ENCODE measurements at regions not wholly inside any gene's neighbourhood (a gene's known extent, or its start where the extent isn't known, plus 50 kb on each side); places are given as distances from the start of the nearest gene placed in this dataset.
"Not testable (repeated sequence)": the region's sequence is repeated elsewhere in the genome, so short reads cannot be mapped to it uniquely, and the experiment has no call there.

GRCh38 chr6:11885159-11885558 lies 106.6 kb upstream of the ADTRP start:
- no peak for DNase-seq (ENCODE audit: low spot score)
- no peaks in the 10 kb centered on the region for H3K36me3 ChIP-seq
- Mint-ChIP-seq H3K36me3 (no peaks in the 10 kb centered on the region), H3K9me3 (peaks cover 19% of the 10 kb centered on the region), H3K27me3 (ENCODE audit: insufficient read depth, low read depth) (peaks cover 3% of the 10 kb centered on the region), H3K27ac (no peak overlapping the region), H3K4me3 (no peak overlapping the region), H3K4me1 (no peaks in the 10 kb centered on the region)
- no peak overlapping the region for H3K9ac ChIP-seq
- H3K79me2 ChIP-seq (ENCODE audit: low read depth) = no peaks in the 10 kb centered on the region
- no peak overlapping the region for H3K4me3 ChIP-seq
- H4K20me1 ChIP-seq (ENCODE audit: low read depth) = no peaks in the 10 kb centered on the region
- no peaks in the 10 kb centered on the region for H3K4me1 ChIP-seq
- no peak for TF ChIP-seq CTCF (IDR thresholded peaks at IDR 0.05)
- no peak for TF ChIP-seq EZH2phosphoT487 (IDR thresholded peaks at IDR 0.05)
- TF ChIP-seq EZH2 (IDR thresholded peaks at IDR 0.05) = no peak
- no peak overlapping the region for H3K27ac ChIP-seq
- no peaks in the 10 kb centered on the region for H3F3A ChIP-seq (ENCODE audit: low read depth)
- no peak overlapping the region for H3K4me2 ChIP-seq
- H3K9me3 ChIP-seq (ENCODE audit: low read depth) = no peaks in the 10 kb centered on the region
- H3K27me3 ChIP-seq = no peaks in the 10 kb centered on the region
- H2AFZ ChIP-seq (replicated peaks) = no peak overlapping the region

DNA sequence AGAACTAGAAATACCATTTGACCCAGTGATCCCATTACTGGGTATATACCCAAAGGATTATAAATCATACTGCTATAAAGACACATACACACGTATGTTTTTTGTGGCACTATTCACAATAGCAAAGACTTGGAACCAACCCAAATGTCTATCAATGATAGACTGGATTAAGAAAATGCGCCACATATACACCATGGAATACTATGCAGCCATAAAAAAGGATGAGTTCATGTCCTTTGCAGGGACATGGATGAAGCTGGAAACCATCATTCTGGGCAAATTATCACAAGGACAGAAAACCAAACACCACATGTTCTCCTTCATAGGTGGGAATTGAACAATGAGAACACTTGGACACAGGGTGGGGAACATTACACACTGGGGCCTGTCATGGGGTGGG lies 104.9 kb upstream of the ADTRP start:
- H3K36me3 ChIP-seq; H3K4me1 ChIP-seq; H3K36me3 Mint-ChIP-seq; H2AFZ ChIP-seq (replicated peaks); H3K27ac Mint-ChIP-seq; DNase-seq (ENCODE audit: low spot score); H3K27me3 ChIP-seq; H3K27me3 Mint-ChIP-seq (ENCODE audit: insufficient read depth, low read depth); H3K27ac ChIP-seq; H3K4me2 ChIP-seq; H3K4me3 Mint-ChIP-seq; H3K79me2 ChIP-seq (ENCODE audit: low read depth); H3K9me3 ChIP-seq (ENCODE audit: low read depth); H3K4me3 ChIP-seq; H3F3A ChIP-seq (ENCODE audit: low read depth); H4K20me1 ChIP-seq (ENCODE audit: low read depth); H3K9ac ChIP-seq: not testable (repeated sequence)
- H3K9me3 Mint-ChIP-seq = peaks cover 25% of the 10 kb centered on the region
- peaks cover 13% of the 10 kb centered on the region for H3K4me1 Mint-ChIP-seq

GRCh38 chr6:11880156-11880555 lies 101.6 kb upstream of the ADTRP start:
- Mint-ChIP-seq H3K9me3 (peaks cover 33% of the 10 kb centered on the region), H3K4me1 (peaks cover 41% of the 10 kb centered on the region), H3K4me3 (peak overlapping the region; percentile 63)
- H3F3A ChIP-seq (ENCODE audit: low read depth); H3K36me3 ChIP-seq; H3K9me3 ChIP-seq (ENCODE audit: low read depth); H4K20me1 ChIP-seq (ENCODE audit: low read depth); H3K9ac ChIP-seq; H3K27me3 Mint-ChIP-seq (ENCODE audit: insufficient read depth, low read depth); H3K36me3 Mint-ChIP-seq; H3K27me3 ChIP-seq; H3K27ac Mint-ChIP-seq; H3K79me2 ChIP-seq (ENCODE audit: low read depth); H3K27ac ChIP-seq; H3K4me3 ChIP-seq; DNase-seq (ENCODE audit: low spot score); H3K4me2 ChIP-seq; H2AFZ ChIP-seq (replicated peaks): not testable (repeated sequence)
- H3K4me1 ChIP-seq = peaks cover 25% of the 10 kb centered on the region

- peaks cover 3% of the 10 kb centered on the region for H3K27me3 Mint-ChIP-seq (ENCODE audit: insufficient read depth, low read depth)
- peak overlapping the region; percentile 18 for H3K4me2 ChIP-seq
Observed at GRCh38 chr6:11878735-11879134, 100.1 kb upstream of the ADTRP start.

More at GRCh38 chr6:11878735-11879134, 100.1 kb upstream of the ADTRP start:
- H3K36me3 Mint-ChIP-seq = peaks cover 2% of the 10 kb centered on the region
- Histone ChIP-seq H3K9me3 (ENCODE audit: low read depth) (no peaks in the 10 kb centered on the region), H3K27me3 (no peaks in the 10 kb centered on the region), H2AFZ (replicated peaks) (peak overlapping the region; percentile 58), H3K27ac (no peak overlapping the region), H3K36me3 (no peaks in the 10 kb centered on the region), H3K79me2 (ENCODE audit: low read depth) (no peaks in the 10 kb centered on the region), H3K9ac (no peak overlapping the region), H3K4me1 (peaks cover 35% of the 10 kb centered on the region), H3F3A (ENCODE audit: low read depth) (peaks cover 15% of the 10 kb centered on the region), H3K4me3 (no peak overlapping the region), H4K20me1 (ENCODE audit: low read depth) (no peaks in the 10 kb centered on the region)
- H3K9me3 Mint-ChIP-seq = peaks cover 40% of the 10 kb centered on the region
- peaks cover 43% of the 10 kb centered on the region for H3K4me1 Mint-ChIP-seq
- no peak for DNase-seq (ENCODE audit: low spot score)
- no peak overlapping the region for H3K4me3 Mint-ChIP-seq
- H3K27ac Mint-ChIP-seq = peak overlapping the region; percentile 92
- TF ChIP-seq CTCF (IDR thresholded peaks at IDR 0.05) = no peak
- TF ChIP-seq EZH2 (IDR thresholded peaks at IDR 0.05) = no peak
- TF ChIP-seq EZH2phosphoT487 (IDR thresholded peaks at IDR 0.05) = no peak

Measured in neural progenitor cell (in vitro differentiated cells).